GM23248 (cell line): ENCODE measurements at regions not wholly inside any gene's neighbourhood (a gene's known extent, or its start where the extent isn't known, plus 50 kb on each side); places are given as distances from the start of the nearest gene placed in this dataset.

Experiments used
- EZH2 ChIP-seq: fragments of 200-600 bp; sonication (generic); IDR thresholded peaks from 2 replicates; pipeline ENCODE4 v1.6.1; 2018; ENCODE audit warnings: antibody characterized with exemption, mild to moderate bottlenecking; ENCODE audit not compliant: insufficient read depth, poor library complexity, severe bottlenecking
- EZH2phosphoT487 ChIP-seq: fragments of 200-600 bp; sonication (generic); IDR thresholded peaks from 2 replicates; pipeline ENCODE4 v1.6.1; 2018; ENCODE audit warnings: antibody characterized with exemption, moderate library complexity, mild to moderate bottlenecking, low read depth; ENCODE audit not compliant: insufficient read depth

- no peak for TF ChIP-seq EZH2
- no peak for TF ChIP-seq EZH2phosphoT487
Observed at GRCh38 chr2:234763002-234763873, 188.6 kb upstream of the SH3BP4 start.
